D721Med (cell line): ENCODE measurements at regions not wholly inside any gene's neighbourhood (a gene's known extent, or its start where the extent isn't known, plus 50 kb on each side); places are given as distances from the start of the nearest gene placed in this dataset.
A peak's percentile ranks its signal among the peaks of the same experiment; 100 is the strongest.

Experiments used
- DNase-seq: peaks from one replicate; pipeline ENCODE4 v3.0.0; 2011; ENCODE audit warnings: low spot score; ENCODE audit not compliant: insufficient read length
- FAIRE-seq: peaks from 2 replicates; lab custom pipeline; 2011; peaks lifted over from hg19 to GRCh38; lab: Jason Lieb, UNC
- TF ChIP-seq, protein P1 (sequence below): IDR thresholded peaks from 2 replicates; pipeline ENCODE4 v1.5.1; 2012; ENCODE audit warnings: mild to moderate bottlenecking, control low read depth; ENCODE audit not compliant: insufficient read depth; ENCODE audit errors: missing control alignments

GRCh38 chr20:51313358-51313827 is 229.1 kb downstream of the NFATC2 start:
- TF ChIP-seq, protein P1, sequence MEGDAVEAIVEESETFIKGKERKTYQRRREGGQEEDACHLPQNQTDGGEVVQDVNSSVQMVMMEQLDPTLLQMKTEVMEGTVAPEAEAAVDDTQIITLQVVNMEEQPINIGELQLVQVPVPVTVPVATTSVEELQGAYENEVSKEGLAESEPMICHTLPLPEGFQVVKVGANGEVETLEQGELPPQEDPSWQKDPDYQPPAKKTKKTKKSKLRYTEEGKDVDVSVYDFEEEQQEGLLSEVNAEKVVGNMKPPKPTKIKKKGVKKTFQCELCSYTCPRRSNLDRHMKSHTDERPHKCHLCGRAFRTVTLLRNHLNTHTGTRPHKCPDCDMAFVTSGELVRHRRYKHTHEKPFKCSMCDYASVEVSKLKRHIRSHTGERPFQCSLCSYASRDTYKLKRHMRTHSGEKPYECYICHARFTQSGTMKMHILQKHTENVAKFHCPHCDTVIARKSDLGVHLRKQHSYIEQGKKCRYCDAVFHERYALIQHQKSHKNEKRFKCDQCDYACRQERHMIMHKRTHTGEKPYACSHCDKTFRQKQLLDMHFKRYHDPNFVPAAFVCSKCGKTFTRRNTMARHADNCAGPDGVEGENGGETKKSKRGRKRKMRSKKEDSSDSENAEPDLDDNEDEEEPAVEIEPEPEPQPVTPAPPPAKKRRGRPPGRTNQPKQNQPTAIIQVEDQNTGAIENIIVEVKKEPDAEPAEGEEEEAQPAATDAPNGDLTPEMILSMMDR = no peak
- no peak for FAIRE-seq
- no peak for DNase-seq

GRCh38 chr20:51312480-51312783 is 230.1 kb downstream of the NFATC2 start:
- FAIRE-seq (no peak), DNase-seq (no peak)
- TF ChIP-seq, protein P1 = no peak

DNA sequence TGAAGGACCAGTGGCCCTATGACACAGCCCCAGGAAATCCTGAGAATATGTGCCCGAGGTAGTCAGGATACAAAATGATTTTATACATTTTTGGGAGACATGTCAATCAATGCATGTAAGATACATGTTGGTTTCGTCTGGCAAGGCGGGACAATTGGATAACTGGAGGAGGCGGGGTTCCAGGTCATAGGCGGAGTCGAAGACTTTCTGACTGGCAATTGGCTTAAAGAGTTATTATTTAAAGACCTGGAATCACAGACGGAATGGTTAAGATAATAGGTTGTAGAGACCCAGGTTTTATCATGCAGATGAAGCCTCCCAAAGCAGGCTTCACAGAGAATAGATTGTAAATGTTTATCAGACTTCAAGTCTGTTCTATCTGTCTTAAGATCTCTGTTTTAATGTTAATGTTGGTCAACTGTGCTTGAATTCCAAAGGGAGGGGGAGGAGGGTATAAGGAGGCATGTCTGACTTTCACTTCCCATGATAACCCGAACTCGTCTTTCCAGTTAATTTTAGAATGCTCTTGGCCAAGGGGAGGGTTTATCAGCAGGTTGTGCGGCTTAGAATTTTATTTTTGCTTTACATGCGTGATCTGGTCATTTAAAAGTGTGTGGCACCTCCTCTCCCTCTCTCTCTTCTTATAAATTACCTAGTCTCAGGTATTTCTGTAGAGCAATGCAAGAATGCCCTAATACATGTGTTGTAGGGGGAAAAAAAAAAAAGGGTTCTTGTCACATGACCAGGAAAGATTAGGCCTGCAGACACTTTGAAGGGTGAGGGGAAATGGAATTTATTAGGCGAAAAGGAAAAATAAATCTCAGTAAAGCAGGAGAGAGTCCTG is 230.7 kb downstream of the NFATC2 start:
- no peak for FAIRE-seq
- DNase-seq = no peak
- TF ChIP-seq, protein P1 = no peak

DNA sequence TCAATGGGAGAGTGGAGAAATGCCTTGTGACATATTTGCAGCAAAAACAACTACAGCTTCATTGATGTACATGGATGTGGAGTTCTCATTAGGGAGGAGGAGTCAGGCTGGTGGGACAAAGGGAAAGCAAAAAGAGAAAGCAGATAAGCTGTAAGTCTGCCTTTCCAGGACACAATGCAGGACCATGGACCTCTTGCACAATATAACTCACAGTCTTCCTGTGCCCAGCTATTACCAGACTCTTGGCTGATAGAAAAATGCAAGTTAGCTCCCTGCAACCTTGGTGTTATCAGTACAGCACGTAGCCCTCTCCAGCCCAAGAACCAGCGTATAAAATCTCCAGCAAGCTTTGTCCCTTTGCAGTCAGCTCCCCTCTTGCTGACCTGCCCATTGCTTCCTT is 232.3 kb downstream of the NFATC2 start:
- FAIRE-seq (no peak), DNase-seq (no peak)
- TF ChIP-seq, protein P1 = no peak

DNA sequence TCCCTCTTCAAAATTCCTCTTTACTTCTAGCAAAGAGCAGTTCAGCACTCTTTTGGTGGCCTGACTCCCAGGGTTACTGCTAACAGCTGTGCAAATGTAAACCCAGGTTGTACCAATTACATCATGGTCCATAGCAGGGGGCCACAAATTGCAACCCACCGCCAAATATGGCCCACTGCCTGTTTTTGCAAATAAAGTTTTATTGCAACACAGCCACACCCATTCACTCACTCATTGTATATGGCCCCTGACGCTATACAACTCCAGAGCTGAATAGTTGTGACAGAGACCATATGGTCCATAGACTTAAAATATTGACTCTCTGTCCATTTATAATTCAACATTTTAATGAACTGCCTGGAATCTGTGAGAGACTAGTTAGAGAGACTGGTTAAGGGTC is 233.4 kb downstream of the NFATC2 start:
- DNase-seq (no peak), FAIRE-seq (no peak)
- TF ChIP-seq, protein P1 = no peak

DNA sequence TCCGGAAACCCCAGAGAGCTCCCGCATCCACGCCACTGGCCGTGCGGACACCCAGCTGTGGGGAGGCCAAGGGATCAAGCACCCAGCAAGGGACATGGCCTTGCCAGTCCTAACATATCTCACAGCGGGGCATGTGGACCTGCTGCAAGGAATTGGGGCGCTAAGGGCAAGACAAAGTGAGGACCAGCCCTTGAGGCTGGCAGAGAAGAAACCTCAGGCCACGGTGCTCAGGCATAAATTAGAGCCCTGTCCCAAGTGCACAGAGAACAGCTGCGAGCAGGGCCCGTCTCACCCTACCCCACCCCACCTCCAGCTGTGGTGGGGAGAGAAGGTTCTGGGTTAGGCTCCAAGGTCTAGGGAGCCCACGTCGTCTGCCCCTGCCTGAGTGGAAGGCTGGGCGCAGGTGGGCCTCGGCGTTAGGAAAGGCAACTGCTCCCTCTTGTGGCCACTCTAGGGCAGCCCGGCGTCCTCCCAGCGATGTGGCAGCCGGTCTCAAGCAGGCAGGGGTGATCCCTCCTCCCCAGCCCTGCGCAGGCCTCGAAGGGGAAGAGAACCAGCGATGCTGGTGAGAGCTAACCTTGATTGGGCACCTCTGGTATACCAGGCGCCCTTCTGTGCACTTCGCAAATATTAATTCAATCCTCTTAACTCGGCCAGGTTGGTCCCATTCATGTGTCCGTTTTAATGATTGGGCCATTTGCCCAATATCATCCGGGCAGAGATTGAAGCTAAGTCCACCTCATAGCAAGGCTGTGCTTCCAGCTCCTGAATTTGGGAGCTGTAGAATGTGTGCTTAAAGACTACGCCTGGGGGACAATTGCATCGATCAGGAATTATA is 235.8 kb downstream of the NFATC2 start:
- TF ChIP-seq, protein P1 = peak; percentile 86
- peak; percentile 44 for DNase-seq
- no peak for FAIRE-seq
